ENCODE measurements at regions not wholly inside any gene's neighbourhood (a gene's known extent, or its start where the extent isn't known, plus 50 kb on each side); places are given as distances from the start of the nearest gene placed in this dataset.

GRCh38 chrX:121903961-121904360 lies 856.6 kb downstream of the GLUD2 start:
- Histone ChIP-seq H3K4me3 (ENCODE audit: low read depth, low read length) (no peak overlapping the region), H3K27ac (ENCODE audit: extremely low read depth, low read depth, low read length) (no peak overlapping the region), H3K36me3 (ENCODE audit: control insufficient read depth in 2 of 2, insufficient read depth in 1 of 2, low read length in 2 of 2) (no peaks in the 10 kb centered on the region), H3K4me1 (ENCODE audit: control insufficient read depth, insufficient read depth, low read length) (no peaks in the 10 kb centered on the region), H3K9me3 (ENCODE audit: control insufficient read depth, insufficient read depth, low read depth, low read length) (no peaks in the 10 kb centered on the region)
- CTCF ChIA-PET = no interaction called here
- POLR2A ChIA-PET = no interaction called here
- TF ChIP-seq ZNF768 (tag by site-specific recombination; IDR thresholded peaks at IDR 0.05) = no peak
- no peak for TF ChIP-seq ZNF48 (tag by site-specific recombination; IDR thresholded peaks at IDR 0.05)
- TF ChIP-seq ZNF548 (tag by site-specific recombination; IDR thresholded peaks at IDR 0.05) = no peak
- TF ChIP-seq ZNF664 (tag by site-specific recombination; IDR thresholded peaks at IDR 0.05) = no peak
- TF ChIP-seq ZNF488 (tag by site-specific recombination; IDR thresholded peaks at IDR 0.05) = no peak
- TF ChIP-seq ZNF830 (tag by site-specific recombination; IDR thresholded peaks at IDR 0.05; ENCODE audit: low read depth) = no peak
- no peak for TF ChIP-seq PRDM1 (tag by site-specific recombination; IDR thresholded peaks at IDR 0.05)
- no peak for TF ChIP-seq ZNF623 (tag by site-specific recombination; IDR thresholded peaks at IDR 0.05)
- no peak for TF ChIP-seq ZNF248 (tag by site-specific recombination; IDR thresholded peaks at IDR 0.05)
- no peak for TF ChIP-seq ZNF426 (tag by site-specific recombination; IDR thresholded peaks at IDR 0.05)
- no peak for TF ChIP-seq ZNF146 (tag by site-specific recombination; IDR thresholded peaks at IDR 0.05)
- TF ChIP-seq ZBTB49 (tag by site-specific recombination; IDR thresholded peaks at IDR 0.05; ENCODE audit: low read depth) = no peak
- no peak for TF ChIP-seq FEZF1 (tag by site-specific recombination; IDR thresholded peaks at IDR 0.05)
- no peak for TF ChIP-seq PBX3 (CRISPR knock-in tag; IDR thresholded peaks at IDR 0.05)
- TF ChIP-seq ZNF132 (tag by site-specific recombination; IDR thresholded peaks at IDR 0.05; ENCODE audit: borderline replicate concordance) = no peak
- TF ChIP-seq ZNF629 (tag by site-specific recombination; IDR thresholded peaks at IDR 0.05) = no peak
- TF ChIP-seq ZNF585B (tag by site-specific recombination; IDR thresholded peaks at IDR 0.05) = no peak
- TF ChIP-seq ZBTB7A (tag by site-specific recombination; IDR thresholded peaks at IDR 0.05; ENCODE audit: low read depth) = no peak
- TF ChIP-seq ZNF654 (tag by site-specific recombination; IDR thresholded peaks at IDR 0.05; ENCODE audit: low read depth) = no peak
- no peak for TF ChIP-seq ZNF157 (tag by site-specific recombination; IDR thresholded peaks at IDR 0.05)

- ChIA-PET POLR2A (no interaction called here), CTCF (interaction anchor here (0.6 kb wide), 1 partner anchor 10 kb away, joined by 3 read pairs; no protein-coding TSS in a partner anchor)
- no peaks in the 10 kb centered on the region for H3K9me3 ChIP-seq (ENCODE audit: control insufficient read depth, insufficient read depth, low read depth, low read length)
- no peak for TF ChIP-seq ZBTB6 (tag by site-specific recombination; IDR thresholded peaks at IDR 0.05)
- H3K4me3 ChIP-seq (ENCODE audit: low read depth, low read length) = no peak overlapping the region
- H3K27ac ChIP-seq (ENCODE audit: extremely low read depth, low read depth, low read length) = no peak overlapping the region
- H3K36me3 ChIP-seq (ENCODE audit: control insufficient read depth in 2 of 2, insufficient read depth in 1 of 2, low read length in 2 of 2) = no peaks in the 10 kb centered on the region
- no peaks in the 10 kb centered on the region for H3K4me1 ChIP-seq (ENCODE audit: control insufficient read depth, insufficient read depth, low read length)
These were observed 873.8 kb downstream of the GLUD2 start for GRCh38 chrX:121921258-121921657.
